NCI-H446 treated with DMSO at 0.1 percent for 48 hours (cell line): ENCODE measurements at regions not wholly inside any gene's neighbourhood (a gene's known extent, or its start where the extent isn't known, plus 50 kb on each side); places are given as distances from the start of the nearest gene placed in this dataset.

Experiments used
- DNase-seq: peaks from one replicate; lab custom pipeline; 2025; lab: John Stamatoyannopoulos, UW

DNA sequence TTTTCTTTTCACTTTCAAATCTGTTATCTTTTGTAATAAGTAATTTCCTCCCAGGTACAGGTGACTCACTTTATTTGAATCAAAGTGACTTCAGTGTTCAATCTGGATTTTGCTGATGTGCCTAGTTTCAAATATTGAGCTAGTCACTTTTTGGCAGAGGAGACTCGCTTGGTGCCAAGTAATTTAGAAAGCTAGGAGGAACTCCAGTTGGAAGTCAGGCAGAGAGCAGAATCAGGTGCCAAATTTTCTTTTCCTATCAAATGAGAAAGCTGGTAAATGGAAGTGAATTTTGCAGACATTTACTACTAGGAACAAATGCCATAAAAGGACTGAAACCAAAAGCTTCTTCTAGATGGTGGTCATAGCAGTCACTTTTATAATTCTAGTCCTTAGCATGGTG is 656.0 kb upstream of the KIF2B start:
- DNase-seq: no peak

DNA sequence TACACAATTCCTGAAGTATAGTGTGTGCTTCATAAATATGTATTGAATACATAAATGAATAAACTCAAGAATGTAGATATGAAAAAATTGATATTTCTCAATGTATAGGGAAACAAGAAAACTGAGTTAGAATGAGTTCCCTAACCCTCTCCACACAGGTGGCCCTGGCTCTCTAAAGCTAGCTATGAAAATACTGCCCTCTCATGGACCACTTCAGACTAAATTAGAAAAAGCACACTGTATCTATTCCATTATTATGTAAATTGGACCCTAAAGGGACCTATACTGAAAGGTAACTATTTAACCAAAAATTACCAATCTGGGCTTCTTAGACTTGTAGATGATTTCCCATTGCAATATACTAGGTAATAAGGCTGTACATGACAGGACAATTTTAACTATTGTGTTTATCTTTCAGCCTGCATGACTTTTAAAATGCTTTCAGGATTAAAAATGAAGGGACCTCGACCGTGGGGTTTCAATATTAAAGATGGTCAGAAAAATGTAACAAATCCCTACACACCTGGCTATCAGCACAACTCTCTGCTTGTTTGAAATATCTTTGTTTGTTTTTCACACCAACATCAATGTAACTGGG is 672.5 kb upstream of the KIF2B start:
- DNase-seq: no peak

DNA sequence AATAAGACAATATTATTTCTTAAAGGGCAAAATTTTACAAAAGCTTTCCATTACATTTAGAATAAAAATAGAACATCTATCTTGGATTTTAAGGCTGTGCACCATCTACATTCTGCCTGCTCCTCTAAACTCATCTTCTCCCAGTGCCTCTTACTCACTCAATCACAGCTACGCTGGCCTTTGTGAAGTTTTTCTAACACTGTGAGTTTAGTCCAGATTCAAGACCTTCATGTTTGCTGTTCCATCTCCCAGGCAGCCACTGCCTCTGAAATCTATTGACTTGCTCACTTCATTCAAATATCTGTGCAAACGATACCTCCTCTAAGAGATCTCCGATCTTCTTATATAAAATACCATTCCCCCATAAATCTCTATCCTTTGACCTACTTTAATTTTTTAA is 673.4 kb upstream of the KIF2B start:
- no peak for DNase-seq

DNA sequence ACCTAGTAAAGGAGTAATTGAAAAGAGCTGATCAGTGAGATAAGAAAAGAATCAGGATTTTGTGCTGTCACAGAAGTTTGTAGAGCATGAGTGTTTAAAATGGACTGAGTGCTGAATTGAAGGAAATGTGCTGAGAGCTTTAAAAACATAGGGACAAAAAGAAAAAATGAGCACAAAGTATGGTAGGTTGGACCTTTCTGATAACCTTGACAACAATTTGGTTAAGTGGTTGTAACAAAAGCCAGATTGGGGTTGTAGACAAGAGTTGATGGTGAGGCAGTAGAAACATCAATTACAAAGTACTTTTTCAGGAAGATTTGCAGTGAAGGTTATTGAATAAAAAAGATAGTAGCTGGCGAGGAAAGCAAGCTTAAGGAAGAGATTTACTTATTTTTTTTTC is 674.7 kb upstream of the KIF2B start:
- DNase-seq: no peak

DNA sequence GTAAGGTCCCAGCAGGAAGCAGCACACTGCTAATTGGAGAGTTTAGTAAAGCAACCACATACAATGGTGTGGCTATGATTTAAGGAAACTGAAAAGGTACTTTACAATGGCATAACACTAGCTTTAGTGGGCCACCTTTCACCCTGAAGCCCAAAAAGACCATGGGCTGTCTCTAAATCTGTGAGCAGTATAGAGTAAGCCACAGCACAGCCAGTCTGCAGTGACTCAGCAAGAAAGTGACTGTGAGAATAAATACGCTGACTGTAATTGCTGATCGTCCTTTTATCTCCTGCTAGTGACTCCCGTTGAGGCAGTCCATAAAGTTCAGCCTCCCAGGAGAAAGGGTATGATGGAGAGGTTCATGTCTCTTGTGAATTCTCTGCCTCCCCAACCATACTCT is 679.8 kb upstream of the KIF2B start:
- DNase-seq: no peak

DNA sequence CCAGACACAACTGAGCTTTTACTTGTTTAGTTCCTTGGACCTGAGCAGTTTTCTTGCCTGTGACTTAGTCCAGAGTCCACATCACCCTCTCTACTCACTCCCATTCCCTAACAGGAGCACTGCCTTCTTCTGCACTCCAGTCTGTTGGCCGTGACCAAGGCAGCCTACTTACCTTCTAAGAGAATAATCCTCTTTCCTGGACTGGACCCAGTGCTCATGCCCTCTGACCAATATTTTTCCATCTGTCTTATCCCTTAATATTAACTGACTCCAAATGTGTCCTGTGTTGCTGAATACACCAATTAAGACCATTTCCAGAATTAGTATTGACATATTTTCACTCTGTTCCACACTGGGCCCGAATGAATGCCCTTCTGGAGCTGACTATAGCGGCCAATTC is 681.0 kb upstream of the KIF2B start:
- no peak for DNase-seq

DNA sequence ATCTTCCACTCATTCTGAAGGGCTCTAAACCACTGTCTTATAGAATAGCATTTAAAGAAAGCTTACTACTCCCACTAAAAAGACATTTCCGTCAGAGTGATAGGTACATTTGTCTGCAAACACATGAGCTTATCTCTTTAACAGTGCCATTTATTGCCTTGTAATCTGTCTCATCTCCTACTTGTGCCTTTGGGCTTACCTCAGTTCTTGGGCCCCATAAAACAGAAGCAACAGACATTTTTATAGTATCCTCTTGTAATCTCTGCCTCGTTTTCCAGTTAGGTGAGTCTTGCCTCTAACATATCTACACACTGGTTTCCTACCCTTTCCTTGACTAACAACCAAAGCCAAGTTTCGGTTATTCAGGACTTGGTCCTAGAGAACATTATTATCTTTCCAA is 681.4 kb upstream of the KIF2B start:
- no peak for DNase-seq

DNA sequence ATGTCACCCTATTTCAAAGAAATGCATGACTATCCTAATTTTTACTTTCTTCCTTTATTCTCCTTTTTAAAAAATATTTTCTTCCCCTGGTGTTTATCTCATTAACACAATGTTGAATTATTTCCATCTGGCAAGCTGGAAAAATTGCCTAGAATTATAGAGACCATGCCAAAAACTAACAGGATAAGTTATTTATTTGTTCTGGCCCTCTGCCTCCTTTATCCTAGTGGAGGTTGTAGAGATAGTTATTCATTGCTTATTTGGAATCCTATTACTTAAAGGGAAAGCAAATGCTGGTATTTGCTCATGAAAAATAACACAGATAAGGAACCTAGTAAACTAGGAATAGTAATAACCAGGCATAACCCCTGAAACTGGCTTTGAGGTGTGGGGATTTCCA is 684.9 kb upstream of the KIF2B start:
- DNase-seq: peak; percentile 19

DNA sequence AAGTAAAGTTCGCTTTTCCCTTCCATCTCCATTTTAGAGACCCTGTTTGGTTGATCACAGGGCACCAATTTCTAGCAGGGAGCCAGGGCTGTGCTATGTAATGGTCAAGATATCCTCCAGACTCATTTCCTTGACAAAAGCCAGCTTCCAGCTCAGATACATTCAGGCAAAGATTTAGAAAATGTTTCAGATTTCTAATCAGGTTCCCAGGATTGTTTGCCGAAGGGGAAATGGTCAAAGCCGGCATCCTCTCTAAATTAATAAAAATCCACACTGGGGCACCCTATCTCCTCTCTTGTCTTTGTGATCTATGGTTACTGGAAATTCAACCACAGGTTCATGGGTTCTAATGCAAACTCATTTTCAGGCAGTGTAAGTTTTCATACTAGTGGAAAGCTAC is 686.8 kb upstream of the KIF2B start:
- DNase-seq: no peak

DNA sequence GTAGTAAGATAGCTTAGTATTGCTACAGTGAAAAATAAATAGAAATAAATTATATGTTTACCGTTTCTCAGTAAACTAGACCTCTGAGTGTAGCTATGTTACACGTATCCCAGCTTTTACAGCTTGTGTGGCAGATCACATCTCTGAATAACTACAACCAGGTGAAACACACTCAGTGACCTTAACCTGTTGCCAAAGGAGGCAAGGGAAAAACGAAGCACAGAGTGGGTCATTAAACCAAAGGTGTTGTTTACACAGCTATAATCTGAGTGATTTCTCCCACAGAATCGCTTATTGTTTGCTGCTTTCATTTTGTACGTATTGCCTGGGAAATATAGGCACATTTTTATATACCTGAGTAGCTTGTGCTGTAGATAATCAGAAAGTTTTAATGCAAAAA is 688.2 kb upstream of the KIF2B start:
- DNase-seq: no peak

DNA sequence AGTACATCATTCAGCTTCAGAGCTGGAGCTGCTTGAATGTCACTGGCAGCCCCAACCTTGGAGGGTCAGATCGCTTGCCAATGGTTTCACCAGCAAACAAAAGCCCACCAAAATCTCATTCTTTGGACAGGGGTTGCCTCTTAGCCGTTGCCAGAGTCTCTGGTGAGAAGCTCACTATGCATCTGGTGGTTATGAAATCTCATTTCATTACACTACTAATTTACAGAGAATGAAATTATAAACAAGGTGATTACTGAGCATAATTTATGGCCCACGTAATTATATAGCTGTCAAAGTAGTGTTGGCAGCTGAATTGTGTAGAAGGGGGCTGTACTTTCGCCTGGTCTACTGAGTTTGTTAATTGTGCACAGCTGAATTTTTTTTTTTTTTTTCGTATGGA is 688.9 kb upstream of the KIF2B start:
- no peak for DNase-seq

DNA sequence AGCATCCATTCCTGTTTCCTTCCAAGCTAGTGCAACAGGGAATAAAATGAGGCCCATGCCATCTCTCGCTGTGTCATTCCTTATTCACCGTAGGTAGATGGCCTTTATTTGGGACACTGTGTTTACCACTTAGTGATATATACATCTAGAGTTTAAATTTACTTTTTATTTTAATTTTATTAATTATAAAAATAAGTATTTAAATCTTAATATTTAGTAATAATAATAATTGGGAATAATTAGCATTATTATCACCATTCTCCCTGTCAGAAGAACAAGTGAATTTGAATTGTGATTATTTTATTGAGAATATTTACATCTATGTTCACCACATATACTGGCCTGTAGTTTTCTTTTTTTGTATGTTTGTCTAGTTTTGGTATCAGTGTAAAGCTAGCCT is 692.9 kb upstream of the KIF2B start:
- DNase-seq: no peak

DNA sequence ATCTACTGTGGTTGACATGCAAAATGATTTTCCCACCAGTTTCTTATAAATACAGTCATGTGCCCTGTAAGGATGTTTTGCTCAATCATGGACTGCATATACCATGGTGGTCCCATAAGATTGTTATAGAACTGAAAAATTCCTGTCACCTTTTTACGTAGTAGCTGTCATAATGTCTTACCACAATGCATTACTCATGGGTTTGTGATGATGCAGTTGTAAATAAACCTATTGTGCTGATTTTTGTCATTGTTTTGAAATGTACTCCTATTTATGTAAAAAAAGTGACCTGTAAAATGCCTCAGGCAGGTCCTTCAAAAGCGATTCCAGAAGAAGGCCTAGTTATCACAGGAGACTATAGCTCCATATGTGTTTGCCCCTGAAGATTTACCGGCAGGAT is 695.4 kb upstream of the KIF2B start:
- DNase-seq: no peak

DNA sequence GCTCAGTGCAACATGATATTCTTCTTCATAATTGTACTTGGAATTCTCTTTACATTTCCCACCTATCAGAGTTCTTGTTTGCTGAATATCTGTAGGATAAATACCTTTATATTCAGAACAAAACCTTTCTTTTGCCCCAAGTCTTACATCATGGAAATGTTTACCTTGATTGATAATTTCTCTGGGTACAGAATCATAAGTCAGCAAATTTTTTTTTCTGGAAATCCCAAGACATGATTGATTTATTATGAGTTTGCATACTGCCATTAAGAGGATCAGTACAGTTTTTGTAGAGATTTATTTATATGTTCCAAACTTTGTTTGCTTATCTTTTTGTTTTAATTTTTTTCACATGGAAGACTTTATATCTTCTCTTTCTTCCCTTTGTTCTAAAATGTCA is 699.8 kb upstream of the KIF2B start:
- DNase-seq: no peak

DNA sequence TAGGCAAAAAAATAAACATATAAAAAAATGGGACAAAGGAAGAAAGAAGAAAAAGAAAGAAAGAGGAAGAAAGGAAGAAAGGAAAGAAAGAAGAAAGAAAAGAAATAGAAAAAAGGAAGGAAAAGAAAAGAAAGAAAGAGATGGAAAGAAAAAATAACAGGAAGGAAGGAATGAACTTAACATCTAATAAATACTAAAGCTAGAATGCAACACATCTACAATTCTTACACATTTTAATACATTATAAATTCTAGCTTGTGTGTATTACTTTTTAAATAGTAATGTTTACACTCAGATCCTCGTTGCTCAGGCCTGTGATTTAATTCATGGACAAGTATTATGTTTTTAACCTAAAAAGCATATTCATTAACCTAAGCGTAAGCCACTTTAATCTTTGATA is 703.0 kb upstream of the KIF2B start:
- DNase-seq: no peak

DNA sequence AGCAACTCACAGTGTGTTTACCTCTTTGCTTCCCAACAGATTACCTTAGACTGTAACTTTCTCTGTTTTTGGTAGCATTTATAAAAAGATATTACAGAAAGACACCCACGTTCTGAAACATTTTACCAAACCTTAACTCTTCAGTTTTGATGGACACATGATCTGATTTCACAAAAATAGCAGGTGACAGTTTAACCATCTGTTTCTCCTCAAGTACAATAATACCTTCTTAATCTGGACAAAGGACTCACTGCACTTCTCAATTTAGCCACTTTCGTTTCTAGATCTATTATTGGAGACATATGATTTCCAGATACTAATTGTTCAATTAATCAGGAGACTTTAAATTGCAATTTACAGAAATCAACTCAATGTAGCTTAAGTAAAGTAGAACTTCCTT is 703.8 kb upstream of the KIF2B start:
- no peak for DNase-seq

DNA sequence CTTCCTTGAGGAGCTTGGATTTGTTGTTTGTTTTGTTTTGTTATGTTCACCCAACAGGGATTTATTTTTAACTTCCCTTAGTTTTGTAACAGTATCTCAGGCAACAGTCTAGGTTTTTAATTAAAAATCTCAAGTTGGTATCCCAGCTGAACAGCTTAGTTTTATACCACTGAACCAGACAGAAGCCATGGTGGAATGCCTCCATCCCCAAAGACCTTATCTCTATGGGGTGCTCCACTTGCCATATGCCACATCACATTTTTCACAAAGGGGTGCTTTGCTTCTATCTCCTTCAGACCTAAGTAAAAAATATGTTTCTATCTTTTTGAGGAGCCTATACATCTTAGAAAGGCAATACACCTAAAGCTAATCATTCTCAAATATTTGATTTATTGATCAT is 715.8 kb upstream of the KIF2B start:
- no peak for DNase-seq

DNA sequence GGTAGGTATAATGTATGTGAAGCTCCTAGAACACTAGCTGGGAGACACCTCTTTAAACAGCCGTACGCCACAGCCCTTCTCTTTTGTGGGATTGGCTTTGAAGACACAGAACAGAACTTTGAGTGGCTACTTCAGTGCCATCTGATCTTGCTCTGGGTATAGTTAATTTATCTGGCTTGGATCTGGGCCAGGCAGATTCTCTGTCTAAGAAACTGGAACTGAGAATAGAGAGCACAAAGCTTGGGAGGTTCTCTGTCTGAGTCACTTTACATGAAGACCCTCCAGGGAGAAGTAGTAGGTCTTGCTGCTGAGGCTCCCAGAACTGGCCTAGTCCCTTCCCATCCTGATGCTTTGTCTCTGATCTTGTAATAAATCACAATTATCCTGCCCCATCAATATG is 721.0 kb upstream of the KIF2B start:
- no peak for DNase-seq

DNA sequence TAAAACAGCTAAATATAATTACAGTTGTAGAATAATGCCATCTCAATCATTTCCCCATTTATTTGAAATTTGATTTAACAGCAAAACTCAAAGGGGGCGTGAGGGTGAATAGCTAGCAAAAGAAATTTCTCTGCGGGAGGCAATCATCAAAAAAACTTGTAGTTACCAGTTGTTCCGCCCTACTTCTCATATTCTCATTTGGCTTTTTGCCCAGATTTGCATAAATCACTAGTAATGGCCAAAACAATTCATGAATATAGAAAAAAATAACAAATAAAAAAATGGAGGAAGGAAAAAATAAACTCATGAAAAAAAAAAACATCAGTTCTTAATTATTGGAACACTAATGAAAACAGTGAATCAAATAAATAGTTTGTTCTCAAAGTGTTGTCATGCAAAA is 722.6 kb upstream of the KIF2B start:
- no peak for DNase-seq

DNA sequence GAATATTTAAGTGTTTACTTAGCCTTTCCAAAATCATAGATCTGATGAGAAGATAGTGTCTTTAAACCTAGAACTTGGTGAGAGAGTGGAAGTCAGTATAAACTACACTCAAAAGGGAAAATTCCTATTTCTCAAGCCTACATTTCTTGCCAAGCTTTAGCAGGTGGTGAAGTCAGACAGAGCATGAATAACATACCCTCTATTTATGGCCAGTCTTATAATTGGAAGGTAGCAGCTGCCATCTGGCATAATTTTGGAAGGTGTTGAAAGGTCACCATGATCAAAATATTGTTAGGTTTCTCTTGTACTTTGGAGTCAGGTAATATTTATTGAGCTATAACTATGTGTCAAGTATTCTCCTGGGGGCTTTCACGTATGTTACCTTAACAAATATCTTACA is 729.3 kb upstream of the KIF2B start:
- DNase-seq: no peak

DNA sequence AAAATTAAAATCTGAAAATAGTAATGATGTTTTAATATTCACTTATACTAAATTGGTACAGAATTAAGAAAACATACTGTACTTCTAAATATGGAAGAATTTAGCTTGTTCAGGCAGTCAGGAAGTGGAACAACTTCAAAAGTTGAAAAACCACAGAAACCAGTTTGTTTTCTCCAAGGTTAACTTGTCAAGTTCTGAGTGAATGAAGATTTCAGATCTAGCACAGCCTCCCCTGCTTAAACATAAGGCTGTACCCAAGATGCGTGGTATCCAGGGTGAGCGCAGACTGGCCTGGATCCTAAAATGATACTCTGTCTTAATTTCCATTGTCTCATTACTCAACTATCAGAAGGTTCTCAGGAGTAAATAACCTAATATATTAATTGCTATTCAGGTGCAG is 730.7 kb upstream of the KIF2B start:
- no peak for DNase-seq

DNA sequence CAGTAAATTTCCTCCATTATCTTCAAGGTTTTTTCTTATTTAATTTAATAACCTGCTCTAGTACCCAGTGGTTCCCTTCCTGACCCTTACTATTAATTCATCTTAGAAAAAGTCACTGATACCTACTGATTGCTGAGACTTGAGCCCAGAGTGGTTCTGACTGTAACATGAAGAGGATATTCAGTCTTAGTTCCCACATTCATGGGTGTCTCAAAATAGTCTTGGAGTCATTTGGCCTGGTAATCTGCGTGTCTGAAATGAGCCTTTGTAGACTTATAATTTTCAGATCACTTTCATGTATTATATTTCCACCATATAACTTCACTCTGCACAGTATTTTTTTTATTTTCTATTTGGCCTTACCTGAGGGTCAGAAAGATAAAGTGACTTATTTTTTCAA is 732.0 kb upstream of the KIF2B start:
- no peak for DNase-seq

DNA sequence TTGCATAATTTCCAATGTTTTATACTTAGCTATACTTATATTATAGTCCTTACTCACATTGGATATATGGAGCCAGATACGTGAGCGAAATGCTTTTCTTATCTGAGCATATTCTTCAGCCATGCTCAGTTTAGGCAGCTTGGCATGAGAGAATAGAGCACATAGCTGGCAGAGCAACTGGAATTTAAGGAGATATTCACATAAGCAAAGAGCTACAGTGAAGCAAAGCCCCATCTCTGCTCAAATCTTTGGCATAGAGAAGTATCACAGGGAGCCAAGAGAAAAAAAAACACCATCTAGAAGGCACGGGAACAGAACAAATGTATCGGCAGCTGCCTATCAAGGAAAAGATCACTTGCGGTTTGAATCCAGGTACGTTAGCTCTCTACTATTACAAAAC is 734.2 kb upstream of the KIF2B start:
- no peak for DNase-seq

DNA sequence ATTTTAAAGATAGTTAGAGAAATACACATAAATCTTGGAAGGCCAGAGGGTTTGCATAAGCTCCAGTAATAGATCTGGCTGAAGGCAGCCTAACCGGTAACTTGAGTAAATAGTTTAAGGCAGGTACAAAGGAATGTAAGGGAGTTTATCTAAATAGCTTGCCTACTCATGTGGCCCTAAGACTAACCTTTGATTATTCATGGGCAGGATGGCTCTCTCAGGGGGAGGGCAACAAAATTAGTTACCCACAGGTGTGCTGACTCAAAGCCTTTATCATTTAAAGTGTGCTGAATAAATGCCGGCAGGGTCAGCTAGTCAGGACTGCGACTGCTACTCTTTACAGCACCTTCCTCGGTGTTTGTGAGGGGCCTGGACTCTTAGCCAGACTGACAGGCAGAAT is 761.3 kb upstream of the KIF2B start:
- no peak for DNase-seq

DNA sequence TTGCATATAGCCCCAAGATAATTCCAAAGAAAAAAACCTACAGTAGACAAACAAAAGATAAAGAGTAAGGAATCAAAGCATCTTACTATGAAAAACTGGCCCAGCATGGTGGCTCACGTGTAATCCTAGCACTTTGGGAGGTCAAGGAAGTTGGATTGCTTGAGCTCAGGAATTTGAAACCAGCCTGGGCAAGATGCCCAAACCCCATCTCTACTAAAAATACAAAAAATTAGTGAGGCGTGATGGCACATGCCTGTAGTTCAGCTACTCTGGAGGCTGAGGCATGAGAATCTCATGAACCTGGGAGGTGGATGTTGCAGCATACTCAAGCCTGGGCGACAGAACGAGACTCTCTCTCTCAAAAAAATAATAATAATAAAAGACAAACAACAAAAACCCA is 764.7 kb upstream of the KIF2B start:
- DNase-seq: no peak
